ENCODE measurements at regions not wholly inside any gene's neighbourhood (a gene's known extent, or its start where the extent isn't known, plus 50 kb on each side); places are given as distances from the start of the nearest gene placed in this dataset.
"Not testable (repeated sequence)": the region's sequence is repeated elsewhere in the genome, so short reads cannot be mapped to it uniquely, and the experiment has no call there.

GRCh38 chr20:53658973-53659372 lies 65.3 kb upstream of the ZNF217 start:
- no peak overlapping the region for H3K4me3 ChIP-seq (ENCODE audit: insufficient read length, low read depth)
- no peaks in the 10 kb centered on the region for H3K36me3 ChIP-seq (ENCODE audit: insufficient read depth, insufficient read length, low read length)
- H3K9ac ChIP-seq (ENCODE audit: insufficient read length, low read depth), result no peak overlapping the region
- TF ChIP-seq YY1 (IDR thresholded peaks at IDR 0.05; ENCODE audit: insufficient read depth, insufficient read length), result no peak
- TF ChIP-seq ZNF274 (IDR thresholded peaks at IDR 0.05; ENCODE audit: low read depth, low read length), result no peak
- no peak for TF ChIP-seq SUZ12 (IDR thresholded peaks at IDR 0.05; ENCODE audit: extremely low read depth, insufficient read depth, insufficient read length)
- no peaks in the 10 kb centered on the region for H3K27me3 ChIP-seq (ENCODE audit: insufficient read depth, insufficient read length)
- H3K4me1 ChIP-seq (ENCODE audit: insufficient read depth, insufficient read length), result no peaks in the 10 kb centered on the region
- DNase-seq (ENCODE audit: low read depth, low spot score), result no peak
- no peaks in the 10 kb centered on the region for H3K9me3 ChIP-seq (ENCODE audit: insufficient read depth, low read length)

- Histone ChIP-seq H3K4me1 (ENCODE audit: insufficient read depth, insufficient read length) (no peaks in the 10 kb centered on the region), H3K27me3 (ENCODE audit: insufficient read depth, insufficient read length) (no peaks in the 10 kb centered on the region), H3K9me3 (ENCODE audit: insufficient read depth, low read length) (no peaks in the 10 kb centered on the region), H3K36me3 (ENCODE audit: insufficient read depth, insufficient read length, low read length) (no peaks in the 10 kb centered on the region), H3K9ac (ENCODE audit: insufficient read length, low read depth) (no peak overlapping the region), H3K4me3 (ENCODE audit: insufficient read length, low read depth) (no peak overlapping the region)
- no peak for DNase-seq (ENCODE audit: low read depth, low spot score)
- no peak for TF ChIP-seq SUZ12 (IDR thresholded peaks at IDR 0.05; ENCODE audit: extremely low read depth, insufficient read depth, insufficient read length)
- no peak for TF ChIP-seq ZNF274 (IDR thresholded peaks at IDR 0.05; ENCODE audit: low read depth, low read length)
- no peak for TF ChIP-seq YY1 (IDR thresholded peaks at IDR 0.05; ENCODE audit: insufficient read depth, insufficient read length)
These were observed 64.7 kb upstream of the ZNF217 start for GRCh38 chr20:53658322-53658721.

- Histone ChIP-seq H3K4me3 (ENCODE audit: insufficient read length, low read depth) (no peak overlapping the region), H3K9me3 (ENCODE audit: insufficient read depth, low read length) (no peaks in the 10 kb centered on the region), H3K9ac (ENCODE audit: insufficient read length, low read depth) (no peak overlapping the region), H3K4me1 (ENCODE audit: insufficient read depth, insufficient read length) (no peaks in the 10 kb centered on the region), H3K27me3 (ENCODE audit: insufficient read depth, insufficient read length) (no peaks in the 10 kb centered on the region), H3K36me3 (ENCODE audit: insufficient read depth, insufficient read length, low read length) (no peaks in the 10 kb centered on the region)
- TF ChIP-seq ZNF274 (IDR thresholded peaks at IDR 0.05; ENCODE audit: low read depth, low read length), result no peak
- peak; percentile 22 for DNase-seq (ENCODE audit: low read depth, low spot score)
These were observed 64.1 kb upstream of the ZNF217 start for GRCh38 chr20:53657732-53658131.

GRCh38 chr20:53657279-53657678 lies 63.6 kb upstream of the ZNF217 start:
- H3K9me3 ChIP-seq (ENCODE audit: insufficient read depth, low read length), result no peaks in the 10 kb centered on the region
- no peak for DNase-seq (ENCODE audit: low read depth, low spot score)
- no peak overlapping the region for H3K9ac ChIP-seq (ENCODE audit: insufficient read length, low read depth)
- no peak for TF ChIP-seq ZNF274 (IDR thresholded peaks at IDR 0.05; ENCODE audit: low read depth, low read length)
- no peak for TF ChIP-seq YY1 (IDR thresholded peaks at IDR 0.05; ENCODE audit: insufficient read depth, insufficient read length)
- TF ChIP-seq SUZ12 (IDR thresholded peaks at IDR 0.05; ENCODE audit: extremely low read depth, insufficient read depth, insufficient read length), result no peak
- no peaks in the 10 kb centered on the region for H3K27me3 ChIP-seq (ENCODE audit: insufficient read depth, insufficient read length)
- H3K4me3 ChIP-seq (ENCODE audit: insufficient read length, low read depth), result no peak overlapping the region
- no peaks in the 10 kb centered on the region for H3K4me1 ChIP-seq (ENCODE audit: insufficient read depth, insufficient read length)
- no peaks in the 10 kb centered on the region for H3K36me3 ChIP-seq (ENCODE audit: insufficient read depth, insufficient read length, low read length)

GRCh38 chr20:53656293-53657202 lies 62.9 kb upstream of the ZNF217 start:
- Histone ChIP-seq H3K27me3 (ENCODE audit: insufficient read depth, insufficient read length) (no peaks in the 10 kb centered on the region), H3K9ac (ENCODE audit: insufficient read length, low read depth) (no peak overlapping the region), H3K36me3 (ENCODE audit: insufficient read depth, insufficient read length, low read length) (no peaks in the 10 kb centered on the region), H3K4me1 (ENCODE audit: insufficient read depth, insufficient read length) (no peaks in the 10 kb centered on the region), H3K4me3 (ENCODE audit: insufficient read length, low read depth) (no peak overlapping the region), H3K9me3 (ENCODE audit: insufficient read depth, low read length) (no peaks in the 10 kb centered on the region)
- no peak for DNase-seq (ENCODE audit: low read depth, low spot score)
- TF ChIP-seq YY1 (IDR thresholded peaks at IDR 0.05; ENCODE audit: insufficient read depth, insufficient read length) (no peak), SUZ12 (IDR thresholded peaks at IDR 0.05; ENCODE audit: extremely low read depth, insufficient read depth, insufficient read length) (no peak), ZNF274 (IDR thresholded peaks at IDR 0.05; ENCODE audit: low read depth, low read length) (no peak)

GRCh38 chr20:53655625-53656292 lies 62.1 kb upstream of the ZNF217 start:
- Histone ChIP-seq H3K27me3 (ENCODE audit: insufficient read depth, insufficient read length) (no peaks in the 10 kb centered on the region), H3K9ac (ENCODE audit: insufficient read length, low read depth) (no peak overlapping the region), H3K9me3 (ENCODE audit: insufficient read depth, low read length) (no peaks in the 10 kb centered on the region), H3K4me3 (ENCODE audit: insufficient read length, low read depth) (no peak overlapping the region), H3K4me1 (ENCODE audit: insufficient read depth, insufficient read length) (no peaks in the 10 kb centered on the region), H3K36me3 (ENCODE audit: insufficient read depth, insufficient read length, low read length) (no peaks in the 10 kb centered on the region)
- TF ChIP-seq YY1 (IDR thresholded peaks at IDR 0.05; ENCODE audit: insufficient read depth, insufficient read length) (no peak), SUZ12 (IDR thresholded peaks at IDR 0.05; ENCODE audit: extremely low read depth, insufficient read depth, insufficient read length) (no peak), ZNF274 (IDR thresholded peaks at IDR 0.05; ENCODE audit: low read depth, low read length) (no peak)
- no peak for DNase-seq (ENCODE audit: low read depth, low spot score)

GRCh38 chr20:53654932-53655624 lies 61.4 kb upstream of the ZNF217 start:
- no peaks in the 10 kb centered on the region for H3K9me3 ChIP-seq (ENCODE audit: insufficient read depth, low read length)
- H3K9ac ChIP-seq (ENCODE audit: insufficient read length, low read depth), result no peak overlapping the region
- H3K4me1 ChIP-seq (ENCODE audit: insufficient read depth, insufficient read length), result no peaks in the 10 kb centered on the region
- DNase-seq (ENCODE audit: low read depth, low spot score), result no peak
- no peak overlapping the region for H3K4me3 ChIP-seq (ENCODE audit: insufficient read length, low read depth)
- no peaks in the 10 kb centered on the region for H3K36me3 ChIP-seq (ENCODE audit: insufficient read depth, insufficient read length, low read length)
- no peaks in the 10 kb centered on the region for H3K27me3 ChIP-seq (ENCODE audit: insufficient read depth, insufficient read length)
- TF ChIP-seq SUZ12 (IDR thresholded peaks at IDR 0.05; ENCODE audit: extremely low read depth, insufficient read depth, insufficient read length) (no peak), ZNF274 (IDR thresholded peaks at IDR 0.05; ENCODE audit: low read depth, low read length) (no peak), YY1 (IDR thresholded peaks at IDR 0.05; ENCODE audit: insufficient read depth, insufficient read length) (no peak)

GRCh38 chr20:53654521-53654920 lies 60.9 kb upstream of the ZNF217 start:
- H3K9me3 ChIP-seq (ENCODE audit: insufficient read depth, low read length); H3K36me3 ChIP-seq (ENCODE audit: insufficient read depth, insufficient read length, low read length); H3K4me1 ChIP-seq (ENCODE audit: insufficient read depth, insufficient read length); H3K4me3 ChIP-seq (ENCODE audit: insufficient read length, low read depth); DNase-seq (ENCODE audit: low read depth, low spot score); H3K9ac ChIP-seq (ENCODE audit: insufficient read length, low read depth); H3K27me3 ChIP-seq (ENCODE audit: insufficient read depth, insufficient read length): not testable (repeated sequence)
